K562 (cell line): ENCODE measurements at regions not wholly inside any gene's neighbourhood (a gene's known extent, or its start where the extent isn't known, plus 50 kb on each side); places are given as distances from the start of the nearest gene placed in this dataset.

Source experiments
- ATAC-seq: fragments of 200-7000 bp; cut with Tn5 transposase; 3 replicates; pipeline ENCODE4 v1.9.1; 2020; ENCODE audit warnings: moderate library complexity
- BruUV-seq: library from RNA; stranded (reverse); fragments of 400-500 nt; replicated peaks from 2 replicates; lab custom pipeline; 2021; lab: Mats Ljungman, UMichigan
- CTCF ChIA-PET: fragments of 300-600 bp; formaldehyde crosslinking; extraction: SDS; loops from one replicate; lab custom pipeline; 2021; ENCODE audit warnings: low intra/inter-chr PET ratio; lab: Yijun Ruan, JAX
- POLR2A ChIA-PET: fragments of 300-600, 350-650 bp; sonication (Branson Sonifier 250); formaldehyde crosslinking; extraction: SDS; loops from one replicate; lab custom pipeline; 2021; ENCODE audit warnings: antibody characterized with exemption, inconsistent platforms; lab: Yijun Ruan, JAX
- DNase-seq, 4 experiments: peaks; one replicate each; pipeline versions ENCODE4 v3.0.0 to v3.0.0-alpha.2; 2011 to 2018; ENCODE audit warnings: low spot score in 3 of 4, mixed read lengths in 3 of 4; ENCODE audit errors: extremely low read depth in 1 of 4
- FAIRE-seq: peaks from 2 replicates; lab custom pipeline; 2011; peaks lifted over from hg19 to GRCh38; lab: Jason Lieb, UNC
- H2AFZ ChIP-seq: 2 replicates; pipeline ENCODE4 v1.6.0; 2011; ENCODE audit warnings: low read depth, low read length, control low read depth, inconsistent platforms
- H3K27ac ChIP-seq: fragments of 200-600 bp; 3 replicates; pipeline ENCODE4 v1.8.0; 2011; ENCODE audit warnings: low read depth, mild to moderate bottlenecking, control low read depth, inconsistent platforms, low read length, moderate library complexity, mixed read lengths; ENCODE audit errors: extremely low read depth
- H3K27me3 ChIP-seq, 2 experiments: fragments of 300-600 bp in 1 of 2; 2 replicates in 1 of 2; 3 replicates in 1 of 2; pipeline versions ENCODE4 v1.6.0 to v1.8.0; 2011; ENCODE audit warnings: inconsistent platforms in 2 of 2, low read length in 2 of 2, mild to moderate bottlenecking in 1 of 2, mixed read lengths in 1 of 2, moderate library complexity in 1 of 2; ENCODE audit not compliant: control insufficient read depth in 2 of 2, insufficient read depth in 2 of 2
- H3K36me3 ChIP-seq: fragments of 300-600 bp; 3 replicates; pipeline ENCODE4 v1.8.0; 2011; ENCODE audit warnings: mild to moderate bottlenecking, low read length, inconsistent platforms; ENCODE audit not compliant: control insufficient read depth, insufficient read depth
- H3K4me1 ChIP-seq, 2 experiments: fragments of 200-600 bp in 1 of 2; replicated peaks in 1 of 2; 2 replicates in 1 of 2; 3 replicates in 1 of 2; pipeline versions ENCODE4 v1.5.1 to v1.8.0; 2011; ENCODE audit warnings: inconsistent platforms in 2 of 2, low read length in 2 of 2, mild to moderate bottlenecking in 1 of 2, mixed read lengths in 1 of 2, moderate library complexity in 1 of 2; ENCODE audit not compliant: control insufficient read depth in 2 of 2, insufficient read depth in 2 of 2
- H3K4me2 ChIP-seq: 2 replicates; pipeline ENCODE4 v1.6.1; 2011; ENCODE audit warnings: low read length, control low read depth, inconsistent platforms, mixed read lengths; ENCODE audit not compliant: insufficient read depth
- H3K4me3 ChIP-seq: fragments of 200-600 bp; sonication (generic), shearing (Covaris generic); 2 replicates; pipeline ENCODE4 v1.5.1; 2016; ENCODE audit warnings: control low read depth, inconsistent platforms
- H3K79me2 ChIP-seq: fragments of 200-600 bp; 3 replicates; pipeline ENCODE4 v1.8.0; 2011; ENCODE audit warnings: low read length, inconsistent platforms; ENCODE audit not compliant: control insufficient read depth, insufficient read depth
- H3K9ac ChIP-seq, 2 experiments: 2 replicates each; pipeline versions ENCODE4 v1.6.0 to v1.6.1; 2011; ENCODE audit warnings: low read depth in 2 of 2, low read length in 2 of 2, control low read depth in 1 of 2, inconsistent platforms in 1 of 2, mild to moderate bottlenecking in 1 of 2, mixed read lengths in 1 of 2; ENCODE audit not compliant: insufficient read depth in 1 of 2
- H3K9me1 ChIP-seq: one replicate; pipeline ENCODE4 v1.6.0; 2011; ENCODE audit warnings: inconsistent platforms, mild to moderate bottlenecking, low read length, moderate library complexity; ENCODE audit not compliant: control insufficient read depth, insufficient read depth
- H3K9me3 ChIP-seq: replicated peaks from 2 replicates; pipeline ENCODE4 v1.5.1; 2011; ENCODE audit warnings: low read depth, low read length, inconsistent platforms; ENCODE audit not compliant: control insufficient read depth, insufficient read depth
- H4K20me1 ChIP-seq: replicated peaks from 2 replicates; pipeline ENCODE4 v1.6.1; 2011; ENCODE audit warnings: low read length, inconsistent platforms, mixed read lengths; ENCODE audit not compliant: control insufficient read depth, insufficient read depth
- FOXA1 ChIP-seq: fragments of 450-650 bp; IDR thresholded peaks from 2 replicates; pipeline ENCODE4 v1.6.1; 2016; ENCODE audit warnings: mild to moderate bottlenecking, borderline replicate concordance
- MXI1 ChIP-seq: IDR thresholded peaks from 2 replicates; pipeline ENCODE4 v1.6.1; 2011; ENCODE audit warnings: low read depth, mild to moderate bottlenecking, improper control_type of control experiment, low read length
- SIRT6 ChIP-seq: IDR thresholded peaks from one replicate; pipeline ENCODE4 v1.6.1; 2012; ENCODE audit warnings: low read depth, mild to moderate bottlenecking, control low read depth, inconsistent platforms, low read length, moderate library complexity
- SPI1 ChIP-seq: IDR thresholded peaks from 2 replicates; pipeline ENCODE4 v1.6.1; 2011; ENCODE audit warnings: low read depth, low read length, control low read depth, borderline replicate concordance
- ZNF507 ChIP-seq: conservative IDR thresholded peaks from 2 replicates; pipeline ENCODE4 v1.6.1; 2017; ENCODE audit warnings: missing genetic modification characterization, missing compliant biosample characterization
- WGBS: fragments of 100-300 bp; shearing (Covaris generic); methylation state at CpG from one replicate; pipeline ENCODE4 v1.1.6; 2016; ENCODE audit warnings: low coverage, mixed read lengths; ENCODE audit not compliant: insufficient coverage; ENCODE audit errors: missing lambda C conversion rate; 5-methylcytosine and 5-hydroxymethylcytosine counted together
- in situ Hi-C: fragments of 300-500 bp; cut with MboI; formaldehyde crosslinking; loops from 4 replicates; pipeline ENCODE4 v1.15.0; 2018; ENCODE audit warnings: inconsistent platforms, mixed read lengths
- intact Hi-C: fragments of 100-400 bp; cut with micrococcal nuclease; formaldehyde crosslinking; loops from 2 replicates; pipeline ENCODE4 v1.14.2; 2022

- POLR2A ChIA-PET: no interaction called here
- Histone ChIP-seq H4K20me1 (no peaks in the 10 kb centered on the region), H3K4me1 (no peaks in the 10 kb centered on the region), H3K9ac (no peak overlapping the region), H3K4me3 (no peak overlapping the region), H3K4me2 (no peak overlapping the region), H3K36me3 (no peaks in the 10 kb centered on the region), H3K27ac (no peak overlapping the region), H3K79me2 (no peaks in the 10 kb centered on the region), H3K9me3 (no peaks in the 10 kb centered on the region), H3K9me1 (no peaks in the 10 kb centered on the region), H2AFZ (no peak overlapping the region), H3K27me3 (no peaks in the 10 kb centered on the region; a peak in 1 of 5 replicates)
- intact Hi-C loops (no loop called here), in situ Hi-C loops (no loop called here)
- BruUV-seq: no TSS peak
- no peak for TF ChIP-seq FOXA1
- TF ChIP-seq SPI1: no peak
- TF ChIP-seq SIRT6: no peak
- DNase-seq: no peak
- CTCF ChIA-PET: no interaction called here
- ATAC-seq: no peak
- FAIRE-seq: no peak
- 3% methylated on average over 8 of the region's 8 CpGs for WGBS
Observed at GRCh38 chr1:4292861-4293260, 361.5 kb upstream of the AJAP1 start.

GRCh38 chr1:4298361-4299083, 355.9 kb upstream of the AJAP1 start:
- Histone ChIP-seq H3K9ac (no peak overlapping the region), H3K79me2 (no peaks in the 10 kb centered on the region), H3K4me1 (no peaks in the 10 kb centered on the region), H3K36me3 (no peaks in the 10 kb centered on the region), H2AFZ (no peak overlapping the region), H3K9me3 (no peaks in the 10 kb centered on the region), H3K27ac (no peak overlapping the region), H3K27me3 (no peaks in the 10 kb centered on the region; a peak in 1 of 5 replicates), H3K4me3 (no peak overlapping the region), H3K9me1 (no peaks in the 10 kb centered on the region), H4K20me1 (0 out of 2 replicates have a peak, but pooled peaks cover 4% of the 10 kb centered on the region)
- in situ Hi-C loops: no loop called here
- POLR2A ChIA-PET: interaction anchor here (0.6 kb wide), 1 partner anchor 177 kb away, joined by 3 read pairs; no protein-coding TSS in a partner anchor
- FAIRE-seq (no peak), ATAC-seq (no peak)
- no TSS peak for BruUV-seq
- CTCF ChIA-PET: no interaction called here
- no peak for TF ChIP-seq MXI1
- no peak for TF ChIP-seq ZNF507 (tag)
- TF ChIP-seq, all 486 proteins: peak for 0
- intact Hi-C loops: no loop called here
- 0% methylated on average over 12 of the region's 12 CpGs for WGBS
- DNase-seq: no peak
- no peak overlapping the region for H3K4me2 ChIP-seq
